ENCODE measurements at regions not wholly inside any gene's neighbourhood (a gene's known extent, or its start where the extent isn't known, plus 50 kb on each side); places are given as distances from the start of the nearest gene placed in this dataset.
"Not testable (repeated sequence)": the region's sequence is repeated elsewhere in the genome, so short reads cannot be mapped to it uniquely, and the experiment has no call there.

- no peak overlapping the region for H3K4me3 ChIP-seq (ENCODE audit: low read depth, low read length)
- no peak for TF ChIP-seq CTCF (IDR thresholded peaks at IDR 0.05; ENCODE audit: low read depth, low read length)
Measured at GRCh38 chr4:124454772-124455270, 257.7 kb downstream of the ANKRD50 start.

- no peak for TF ChIP-seq CTCF (IDR thresholded peaks at IDR 0.05; ENCODE audit: low read depth, low read length)
- no peak overlapping the region for H3K4me3 ChIP-seq (ENCODE audit: low read depth, low read length)
Measured at GRCh38 chr4:124455671-124456070, 256.9 kb downstream of the ANKRD50 start.

GRCh38 chr4:124459196-124459940 is 253.2 kb downstream of the ANKRD50 start:
- no peak overlapping the region for H3K4me3 ChIP-seq (ENCODE audit: low read depth, low read length)
- TF ChIP-seq CTCF (IDR thresholded peaks at IDR 0.05; ENCODE audit: low read depth, low read length), result no peak

- no peak overlapping the region for H3K4me3 ChIP-seq (ENCODE audit: low read depth, low read length)
- no peak for TF ChIP-seq CTCF (IDR thresholded peaks at IDR 0.05; ENCODE audit: low read depth, low read length)
Measured at GRCh38 chr4:124459941-124460310, 252.6 kb downstream of the ANKRD50 start.

GRCh38 chr4:124461592-124461991 is 250.9 kb downstream of the ANKRD50 start:
- H3K4me3 ChIP-seq (ENCODE audit: low read depth, low read length), result not testable (repeated sequence)

- no peak overlapping the region for H3K4me3 ChIP-seq (ENCODE audit: low read depth, low read length)
- TF ChIP-seq CTCF (IDR thresholded peaks at IDR 0.05; ENCODE audit: low read depth, low read length), result no peak
Measured at GRCh38 chr4:124462954-124463828, 249.3 kb downstream of the ANKRD50 start.

GRCh38 chr4:124464836-124465235 is 247.7 kb downstream of the ANKRD50 start:
- no peak for TF ChIP-seq CTCF (IDR thresholded peaks at IDR 0.05; ENCODE audit: low read depth, low read length)

More at GRCh38 chr4:124464836-124465235, 247.7 kb downstream of the ANKRD50 start:
- no peak overlapping the region for H3K4me3 ChIP-seq (ENCODE audit: low read depth, low read length)
